T-helper 1 cell treated with Interleukin-12 subunit alpha and Interleukin-12 subunit beta and Interleukin-4 antibody, amounts not matched to agents 30 μg/mL and 1 μg/mL, for 36 hours (primary cell): ENCODE measurements at regions not wholly inside any gene's neighbourhood (a gene's known extent, or its start where the extent isn't known, plus 50 kb on each side); places are given as distances from the start of the nearest gene placed in this dataset.
"Not testable (repeated sequence)": the region's sequence is repeated elsewhere in the genome, so short reads cannot be mapped to it uniquely, and the experiment has no call there.

Source experiments
- H3K27ac Mint-ChIP-seq: one replicate; pipeline ENCODE4 v1.8.0; 2021; ENCODE audit warnings: mild to moderate bottlenecking, mixed read lengths
- H3K27me3 Mint-ChIP-seq: one replicate; pipeline ENCODE4 v1.8.0; 2021; ENCODE audit warnings: low read depth, mixed read lengths
- H3K36me3 Mint-ChIP-seq: one replicate; pipeline ENCODE4 v1.8.0; 2021; ENCODE audit warnings: low read depth, mixed read lengths
- H3K4me1 Mint-ChIP-seq: one replicate; pipeline ENCODE4 v1.8.0; 2021; ENCODE audit warnings: low read depth, mixed read lengths
- H3K4me3 Mint-ChIP-seq: one replicate; pipeline ENCODE4 v1.8.0; 2021; ENCODE audit warnings: mild to moderate bottlenecking, moderate library complexity, mixed read lengths
- H3K9me3 Mint-ChIP-seq: one replicate; pipeline ENCODE4 v1.8.0; 2021; ENCODE audit warnings: mixed read lengths

- not testable (repeated sequence) for H3K27me3 Mint-ChIP-seq, H3K4me1 Mint-ChIP-seq, H3K27ac Mint-ChIP-seq, H3K4me3 Mint-ChIP-seq, H3K36me3 Mint-ChIP-seq, H3K9me3 Mint-ChIP-seq
Observed at GRCh38 chr16:29177203-29177887, 192.5 kb downstream of the LAT start.

- not testable (repeated sequence) for H3K4me1 Mint-ChIP-seq, H3K4me3 Mint-ChIP-seq, H3K36me3 Mint-ChIP-seq, H3K27me3 Mint-ChIP-seq, H3K27ac Mint-ChIP-seq, H3K9me3 Mint-ChIP-seq
Observed at GRCh38 chr16:29176822-29177202, 192.0 kb downstream of the LAT start.

GRCh38 chr16:29176154-29176470 is 191.3 kb downstream of the LAT start:
- not testable (repeated sequence) for H3K4me1 Mint-ChIP-seq, H3K36me3 Mint-ChIP-seq, H3K27ac Mint-ChIP-seq, H3K9me3 Mint-ChIP-seq, H3K4me3 Mint-ChIP-seq, H3K27me3 Mint-ChIP-seq

GRCh38 chr16:29175411-29176153 is 190.7 kb downstream of the LAT start:
- H3K27me3 Mint-ChIP-seq, H3K27ac Mint-ChIP-seq, H3K4me1 Mint-ChIP-seq, H3K36me3 Mint-ChIP-seq, H3K4me3 Mint-ChIP-seq, H3K9me3 Mint-ChIP-seq: not testable (repeated sequence)

- H3K36me3 Mint-ChIP-seq, H3K9me3 Mint-ChIP-seq, H3K4me1 Mint-ChIP-seq, H3K27me3 Mint-ChIP-seq, H3K4me3 Mint-ChIP-seq, H3K27ac Mint-ChIP-seq: not testable (repeated sequence)
Observed at GRCh38 chr16:29173371-29174305, 188.8 kb downstream of the LAT start.

- H3K9me3 Mint-ChIP-seq, H3K27me3 Mint-ChIP-seq: not testable (repeated sequence)
Observed at GRCh38 chr16:29172098-29172724, 187.4 kb downstream of the LAT start.

GRCh38 chr16:29171296-29171695 is 186.4 kb downstream of the LAT start:
- H3K4me1 Mint-ChIP-seq, H3K27me3 Mint-ChIP-seq, H3K36me3 Mint-ChIP-seq, H3K4me3 Mint-ChIP-seq, H3K27ac Mint-ChIP-seq, H3K9me3 Mint-ChIP-seq: not testable (repeated sequence)

More at GRCh38 chr16:29172098-29172724, 187.4 kb downstream of the LAT start:
- not testable (repeated sequence) for H3K36me3 Mint-ChIP-seq, H3K4me3 Mint-ChIP-seq, H3K27ac Mint-ChIP-seq, H3K4me1 Mint-ChIP-seq

GRCh38 chr16:29170393-29171119 is 185.7 kb downstream of the LAT start:
- H3K4me3 Mint-ChIP-seq, H3K4me1 Mint-ChIP-seq, H3K36me3 Mint-ChIP-seq, H3K9me3 Mint-ChIP-seq, H3K27ac Mint-ChIP-seq, H3K27me3 Mint-ChIP-seq: not testable (repeated sequence)

GRCh38 chr16:29169295-29169994 is 184.6 kb downstream of the LAT start:
- H3K27ac Mint-ChIP-seq, H3K36me3 Mint-ChIP-seq, H3K27me3 Mint-ChIP-seq, H3K4me3 Mint-ChIP-seq, H3K4me1 Mint-ChIP-seq, H3K9me3 Mint-ChIP-seq: not testable (repeated sequence)

- H3K4me3 Mint-ChIP-seq, H3K9me3 Mint-ChIP-seq, H3K27me3 Mint-ChIP-seq, H3K4me1 Mint-ChIP-seq, H3K27ac Mint-ChIP-seq, H3K36me3 Mint-ChIP-seq: not testable (repeated sequence)
Observed at GRCh38 chr16:29168515-29169259, 183.8 kb downstream of the LAT start.

- not testable (repeated sequence) for H3K27ac Mint-ChIP-seq, H3K27me3 Mint-ChIP-seq, H3K36me3 Mint-ChIP-seq, H3K4me1 Mint-ChIP-seq, H3K9me3 Mint-ChIP-seq, H3K4me3 Mint-ChIP-seq
Observed at GRCh38 chr16:29164442-29165089, 179.7 kb downstream of the LAT start.

- H3K36me3 Mint-ChIP-seq, H3K4me3 Mint-ChIP-seq, H3K9me3 Mint-ChIP-seq, H3K27me3 Mint-ChIP-seq, H3K27ac Mint-ChIP-seq: not testable (repeated sequence)
- peaks cover 12% of the 10 kb centered on the region for H3K4me1 Mint-ChIP-seq
Observed at GRCh38 chr16:29160171-29160570, 175.3 kb downstream of the LAT start.

GRCh38 chr16:29159603-29160002 is 174.8 kb downstream of the LAT start:
- H3K4me1 Mint-ChIP-seq, result peaks cover 16% of the 10 kb centered on the region
- H3K36me3 Mint-ChIP-seq, H3K27ac Mint-ChIP-seq, H3K27me3 Mint-ChIP-seq, H3K4me3 Mint-ChIP-seq, H3K9me3 Mint-ChIP-seq: not testable (repeated sequence)
